H9 (cell line): ENCODE measurements at regions not wholly inside any gene's neighbourhood (a gene's known extent, or its start where the extent isn't known, plus 50 kb on each side); places are given as distances from the start of the nearest gene placed in this dataset.

Source experiments
- DNase-seq: peaks from one replicate; pipeline ENCODE4 v3.0.0-alpha.2; 2017
- H2AFZ ChIP-seq: one replicate; pipeline ENCODE4 v1.6.1; 2013; ENCODE audit warnings: mild to moderate bottlenecking, low read length, control low read depth, moderate library complexity
- H2AK5ac ChIP-seq: 2 replicates; pipeline ENCODE4 v1.6.1; 2013; ENCODE audit warnings: low read length, control low read depth, mixed read lengths; ENCODE audit not compliant: insufficient read length
- H2BK120ac ChIP-seq: one replicate; pipeline ENCODE4 v1.6.1; 2013; ENCODE audit warnings: low read depth, mild to moderate bottlenecking, low read length, control low read depth, inconsistent platforms; ENCODE audit not compliant: poor library complexity, severe bottlenecking
- H2BK12ac ChIP-seq: 2 replicates; pipeline ENCODE4 v1.6.1; 2013; ENCODE audit warnings: low read length, control low read depth, mixed read lengths, low read depth; ENCODE audit not compliant: insufficient read length
- H2BK15ac ChIP-seq: 2 replicates; pipeline ENCODE4 v1.6.1; 2013; ENCODE audit warnings: low read depth, low read length, control low read depth
- H2BK20ac ChIP-seq: one replicate; pipeline ENCODE4 v1.6.1; 2013; ENCODE audit warnings: low read depth, mild to moderate bottlenecking, low read length, control low read depth, inconsistent platforms; ENCODE audit not compliant: poor library complexity, severe bottlenecking
- H2BK5ac ChIP-seq: 2 replicates; pipeline ENCODE4 v1.6.1; 2013; ENCODE audit warnings: low read length, control low read depth, mixed read lengths; ENCODE audit not compliant: insufficient read length
- H3K14ac ChIP-seq: 2 replicates; pipeline ENCODE4 v1.6.1; 2013; ENCODE audit warnings: low read length, control low read depth; ENCODE audit not compliant: insufficient read depth
- H3K18ac ChIP-seq: 2 replicates; pipeline ENCODE4 v1.6.1; 2013; ENCODE audit warnings: low read depth, mild to moderate bottlenecking, mixed read lengths, low read length, control low read depth; ENCODE audit not compliant: insufficient read length
- H3K23ac ChIP-seq: 2 replicates; pipeline ENCODE4 v1.6.1; 2013; ENCODE audit warnings: low read length, control low read depth, mixed read lengths, low read depth; ENCODE audit not compliant: insufficient read length
- H3K23me2 ChIP-seq: 2 replicates; pipeline ENCODE4 v1.6.1; 2013; ENCODE audit warnings: low read depth, mild to moderate bottlenecking, mixed read lengths, low read length, control low read depth; ENCODE audit not compliant: insufficient read length, poor library complexity, severe bottlenecking
- H3K27ac ChIP-seq: 2 replicates; pipeline ENCODE4 v1.5.1; 2013; ENCODE audit warnings: low read length, control low read depth, mixed read lengths, low read depth; ENCODE audit not compliant: insufficient read length
- H3K27me3 ChIP-seq: 2 replicates; pipeline ENCODE4 v1.6.1; 2013; ENCODE audit warnings: low read length, control low read depth, inconsistent platforms; ENCODE audit not compliant: insufficient read depth
- H3K4ac ChIP-seq: 2 replicates; pipeline ENCODE4 v1.6.1; 2013; ENCODE audit warnings: low read depth, mild to moderate bottlenecking, control low read depth, inconsistent platforms, low read length, moderate library complexity
- H3K4me1 ChIP-seq: 2 replicates; pipeline ENCODE4 v1.6.1; 2013; ENCODE audit warnings: low read length, control low read depth, inconsistent platforms; ENCODE audit not compliant: insufficient read depth
- H3K4me2 ChIP-seq: 2 replicates; pipeline ENCODE4 v1.6.1; 2013; ENCODE audit warnings: low read length, control low read depth, mixed read lengths; ENCODE audit not compliant: insufficient read length, insufficient read depth
- H3K56ac ChIP-seq: 2 replicates; pipeline ENCODE4 v1.6.1; 2013; ENCODE audit warnings: low read depth, mild to moderate bottlenecking, mixed read lengths, low read length, control low read depth; ENCODE audit not compliant: insufficient read length
- H3K79me1 ChIP-seq: 2 replicates; pipeline ENCODE4 v1.6.1; 2013; ENCODE audit warnings: low read depth, mild to moderate bottlenecking, moderate library complexity, low read length, control low read depth, inconsistent platforms; ENCODE audit not compliant: insufficient read depth, poor library complexity, severe bottlenecking
- H3K79me2 ChIP-seq: 2 replicates; pipeline ENCODE4 v1.6.1; 2013; ENCODE audit warnings: low read length, control low read depth, inconsistent platforms; ENCODE audit not compliant: insufficient read depth
- H3K9ac ChIP-seq: 2 replicates; pipeline ENCODE4 v1.6.1; 2013; ENCODE audit warnings: low read length, control low read depth, mixed read lengths; ENCODE audit not compliant: insufficient read length; ENCODE audit errors: extremely low read depth
- H3K9me3 ChIP-seq: one replicate; pipeline ENCODE4 v1.6.1; 2013; ENCODE audit warnings: low read depth, low read length, inconsistent platforms; ENCODE audit not compliant: control insufficient read depth
- H3T11ph ChIP-seq: one replicate; pipeline ENCODE4 v1.6.1; 2013; ENCODE audit warnings: mild to moderate bottlenecking, low read length, control low read depth, inconsistent platforms
- H4K20me1 ChIP-seq: one replicate; pipeline ENCODE4 v1.6.1; 2013; ENCODE audit not compliant: control insufficient read depth, insufficient read length, insufficient read depth
- H4K5ac ChIP-seq: 2 replicates; pipeline ENCODE4 v1.6.1; 2013; ENCODE audit warnings: low read depth, mild to moderate bottlenecking, mixed read lengths, low read length, control low read depth; ENCODE audit not compliant: insufficient read length
- H4K8ac ChIP-seq: replicated peaks from 2 replicates; pipeline ENCODE4 v1.6.1; 2013; ENCODE audit warnings: low read length, control low read depth, mixed read lengths, low read depth; ENCODE audit not compliant: insufficient read length
- H4K91ac ChIP-seq: 2 replicates; pipeline ENCODE4 v1.6.1; 2013; ENCODE audit warnings: low read depth, mild to moderate bottlenecking, moderate library complexity, mixed read lengths, low read length, control low read depth; ENCODE audit not compliant: insufficient read length
- H3K27ac Mint-ChIP-seq, 3 experiments: 2 replicates in 2 of 3; 3 replicates in 1 of 3; pipeline ENCODE4 v1.8.0; 2020 to 2021; ENCODE audit warnings: mixed read lengths in 3 of 3, mild to moderate bottlenecking in 1 of 3, moderate library complexity in 1 of 3
- H3K27me3 Mint-ChIP-seq: 2 replicates; pipeline ENCODE4 v1.8.0; 2021; ENCODE audit warnings: low read depth, mild to moderate bottlenecking, moderate library complexity, mixed read lengths
- H3K36me3 Mint-ChIP-seq, 3 experiments: 2 replicates in 2 of 3; 3 replicates in 1 of 3; pipeline ENCODE4 v1.8.0; 2020 to 2021; ENCODE audit warnings: low read depth in 3 of 3, mixed read lengths in 3 of 3; ENCODE audit not compliant: insufficient read depth in 1 of 3
- H3K4me1 Mint-ChIP-seq, 2 experiments: 2 replicates each; pipeline ENCODE4 v1.8.0; 2020; ENCODE audit warnings: mixed read lengths in 2 of 2
- H3K4me3 Mint-ChIP-seq, 2 experiments: 2 replicates in 1 of 2; 3 replicates in 1 of 2; pipeline ENCODE4 v1.8.0; 2020 to 2021; ENCODE audit warnings: mild to moderate bottlenecking in 2 of 2, mixed read lengths in 2 of 2, moderate library complexity in 1 of 2
- H3K9me3 Mint-ChIP-seq, 2 experiments: 2 replicates in 1 of 2; 3 replicates in 1 of 2; pipeline ENCODE4 v1.8.0; 2020; ENCODE audit warnings: mild to moderate bottlenecking in 2 of 2, mixed read lengths in 2 of 2, moderate library complexity in 1 of 2
- CTCF ChIP-seq: fragments of 200-600 bp; sonication (generic); conservative IDR thresholded peaks from 3 replicates; pipeline ENCODE4 v1.8.0; 2021; ENCODE audit warnings: antibody characterized with exemption, mild to moderate bottlenecking
- WGBS: extraction: QIAGEN DNeasy Blood & Tissue Kit; methylation state at CpG from one replicate; pipeline ENCODE4 v1.1.7; 2013; ENCODE audit warnings: missing lambda C conversion rate, low lambda C conversion rate, mixed read lengths; ENCODE audit not compliant: insufficient read length; ENCODE audit errors: extremely low coverage; 5-methylcytosine and 5-hydroxymethylcytosine counted together

- no peak overlapping the region for H3T11ph ChIP-seq
- no peaks in the 10 kb centered on the region for H3K9me3 ChIP-seq
- no peak overlapping the region for H3K23ac ChIP-seq
- no peaks in the 10 kb centered on the region for H3K79me1 ChIP-seq
- H2AFZ ChIP-seq: no peak overlapping the region
- DNase-seq: no peak
- no peak overlapping the region for H2BK12ac ChIP-seq
- H4K5ac ChIP-seq: no peak overlapping the region
- no peak overlapping the region for H4K8ac ChIP-seq
- no peaks in the 10 kb centered on the region for H4K20me1 ChIP-seq
- peaks cover 3 to 13% of the 10 kb centered on the region in 2 experiments for H3K9me3 Mint-ChIP-seq
- H3K4ac ChIP-seq: no peak overlapping the region
- no peak overlapping the region for H2BK15ac ChIP-seq
- no peak overlapping the region for H2BK120ac ChIP-seq
- no peak overlapping the region for H2BK20ac ChIP-seq
- H3K27ac ChIP-seq: no peak overlapping the region
- H3K18ac ChIP-seq: no peak overlapping the region
- H3K27me3 ChIP-seq: no peaks in the 10 kb centered on the region
- no peaks in the 10 kb centered on the region for H3K27me3 Mint-ChIP-seq
- no peaks in the 10 kb centered on the region for H3K4me1 ChIP-seq
- no CpG with 5 or more reads among the region's 11 CpGs for WGBS
- no peak overlapping the region for H4K91ac ChIP-seq
- no peak overlapping the region for H3K4me2 ChIP-seq
- H3K14ac ChIP-seq: no peak overlapping the region
- no peak overlapping the region for H2AK5ac ChIP-seq
- H3K9ac ChIP-seq: no peak overlapping the region
- H3K56ac ChIP-seq: no peak overlapping the region
- no peak overlapping the region for H2BK5ac ChIP-seq
- no peak overlapping the region for H3K4me3 Mint-ChIP-seq
- H3K23me2 ChIP-seq: no peaks in the 10 kb centered on the region
- no peaks in the 10 kb centered on the region for H3K79me2 ChIP-seq
- no peak for TF ChIP-seq CTCF
- no peak overlapping the region for H3K27ac Mint-ChIP-seq
- H3K4me1 Mint-ChIP-seq: no peaks in the 10 kb centered on the region
- peaks cover 2 to 17% (median 2%) of the 10 kb centered on the region in 3 experiments; a peak in 4 of 7 replicates for H3K36me3 Mint-ChIP-seq
Observed at GRCh38 chr6:67883500-67884366, 751.3 kb upstream of the ADGRB3 start.
